ENCODE measurements at regions not wholly inside any gene's neighbourhood (a gene's known extent, or its start where the extent isn't known, plus 50 kb on each side); places are given as distances from the start of the nearest gene placed in this dataset.

DNA sequence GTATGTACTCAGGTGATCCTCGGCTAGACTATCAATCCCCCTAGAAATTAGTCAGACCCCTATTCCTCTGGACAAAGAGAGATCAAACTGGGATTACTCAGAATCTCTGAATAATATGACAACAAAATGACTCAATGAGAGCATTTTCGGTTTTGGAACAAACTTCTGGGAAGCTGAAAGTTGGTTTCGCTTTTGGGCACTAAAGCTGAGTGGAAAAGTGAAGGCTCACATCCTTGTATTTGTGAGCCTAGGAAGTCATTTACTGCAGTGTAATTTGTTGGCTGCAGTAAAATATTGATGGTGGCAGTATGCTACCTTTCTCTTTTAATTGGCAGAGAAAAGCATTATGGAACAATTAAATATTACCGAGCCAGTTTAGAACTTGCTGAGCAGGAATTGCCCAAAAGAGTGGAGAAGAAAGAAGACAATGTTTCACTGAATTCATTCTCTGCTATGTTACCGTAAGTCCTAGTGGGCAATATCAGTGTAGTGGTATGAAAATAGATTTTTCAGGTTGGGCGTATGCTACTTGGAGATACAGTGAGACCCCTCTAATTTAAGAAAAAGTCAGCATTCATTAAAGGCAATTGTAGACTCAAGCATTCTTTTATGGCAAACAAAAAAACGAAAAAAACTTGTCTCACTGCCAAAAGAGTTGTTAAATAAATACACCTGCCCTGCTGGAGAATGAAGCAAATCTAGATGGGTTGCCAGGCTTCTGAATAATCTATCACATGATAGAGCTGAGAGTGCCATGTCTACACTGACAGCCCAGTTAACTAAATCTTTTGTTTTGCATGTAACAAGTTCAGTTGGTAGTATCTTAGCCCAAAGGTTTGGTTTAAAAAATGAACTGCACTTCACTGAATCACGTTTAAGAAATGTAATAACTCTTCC, 69.6 kb downstream of the AGTR2 start:
- H3K27ac Mint-ChIP-seq = no peak overlapping the region
- Histone ChIP-seq H3K27ac (ENCODE audit: low read depth in 1 of 2, low read length in 2 of 2) (no peak overlapping the region), H3K4me1 (ENCODE audit: control insufficient read depth in 1 of 2, insufficient read depth in 2 of 2, low read length in 2 of 2) (no peaks in the 10 kb centered on the region), H3K4me2 (replicated peaks; ENCODE audit: extremely low read depth, low read length, poor library complexity, severe bottlenecking) (no peak overlapping the region), H3K79me2 (ENCODE audit: insufficient read depth, low read length) (no peaks in the 10 kb centered on the region), H4K20me1 (ENCODE audit: insufficient read depth, low read length) (no peaks in the 10 kb centered on the region), H3K4me3 (replicated peaks in 1 of 3; ENCODE audit: low read depth in 2 of 3, low read length in 3 of 3) (no peak overlapping the region), H2AFZ (ENCODE audit: insufficient read depth, low read depth, low read length, poor library complexity, severe bottlenecking) (no peak overlapping the region), H3K9ac (ENCODE audit: insufficient read depth, low read length, poor library complexity, severe bottlenecking) (no peak overlapping the region), H3K9me3 (replicated peaks in 1 of 2; ENCODE audit: control insufficient read depth in 1 of 2, insufficient read depth in 1 of 2, low read length in 2 of 2) (no peaks in the 10 kb centered on the region), H3K27me3 (ENCODE audit: control insufficient read depth in 2 of 2, insufficient read depth in 2 of 2, low read length in 2 of 2) (no peaks in the 10 kb centered on the region), H3K36me3 (replicated peaks in 1 of 2; ENCODE audit: control insufficient read depth in 1 of 2, insufficient read depth in 2 of 2, low read length in 2 of 2) (no peaks in the 10 kb centered on the region)
- TF ChIP-seq, protein P1, sequence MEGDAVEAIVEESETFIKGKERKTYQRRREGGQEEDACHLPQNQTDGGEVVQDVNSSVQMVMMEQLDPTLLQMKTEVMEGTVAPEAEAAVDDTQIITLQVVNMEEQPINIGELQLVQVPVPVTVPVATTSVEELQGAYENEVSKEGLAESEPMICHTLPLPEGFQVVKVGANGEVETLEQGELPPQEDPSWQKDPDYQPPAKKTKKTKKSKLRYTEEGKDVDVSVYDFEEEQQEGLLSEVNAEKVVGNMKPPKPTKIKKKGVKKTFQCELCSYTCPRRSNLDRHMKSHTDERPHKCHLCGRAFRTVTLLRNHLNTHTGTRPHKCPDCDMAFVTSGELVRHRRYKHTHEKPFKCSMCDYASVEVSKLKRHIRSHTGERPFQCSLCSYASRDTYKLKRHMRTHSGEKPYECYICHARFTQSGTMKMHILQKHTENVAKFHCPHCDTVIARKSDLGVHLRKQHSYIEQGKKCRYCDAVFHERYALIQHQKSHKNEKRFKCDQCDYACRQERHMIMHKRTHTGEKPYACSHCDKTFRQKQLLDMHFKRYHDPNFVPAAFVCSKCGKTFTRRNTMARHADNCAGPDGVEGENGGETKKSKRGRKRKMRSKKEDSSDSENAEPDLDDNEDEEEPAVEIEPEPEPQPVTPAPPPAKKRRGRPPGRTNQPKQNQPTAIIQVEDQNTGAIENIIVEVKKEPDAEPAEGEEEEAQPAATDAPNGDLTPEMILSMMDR (IDR thresholded peaks at IDR 0.05) = no peak
- DNase-seq = no peak
- intact Hi-C loops (cut with micrococcal nuclease) = no loop called here
- H3K4me3 Mint-ChIP-seq = no peak overlapping the region
- H3K36me3 Mint-ChIP-seq = no peaks in the 10 kb centered on the region
- peaks cover 0 to 7% (median 2%) of the 10 kb centered on the region in 7 donors for H3K9me3 Mint-ChIP-seq
- no peaks in the 10 kb centered on the region for H3K4me1 Mint-ChIP-seq
- WGBS (ENCODE audit: insufficient coverage) = no CpG with 5 or more reads among the region's 8 CpGs
- no peaks in the 10 kb centered on the region for H3K27me3 Mint-ChIP-seq (ENCODE audit: low read depth in 3 of 3)

DNA sequence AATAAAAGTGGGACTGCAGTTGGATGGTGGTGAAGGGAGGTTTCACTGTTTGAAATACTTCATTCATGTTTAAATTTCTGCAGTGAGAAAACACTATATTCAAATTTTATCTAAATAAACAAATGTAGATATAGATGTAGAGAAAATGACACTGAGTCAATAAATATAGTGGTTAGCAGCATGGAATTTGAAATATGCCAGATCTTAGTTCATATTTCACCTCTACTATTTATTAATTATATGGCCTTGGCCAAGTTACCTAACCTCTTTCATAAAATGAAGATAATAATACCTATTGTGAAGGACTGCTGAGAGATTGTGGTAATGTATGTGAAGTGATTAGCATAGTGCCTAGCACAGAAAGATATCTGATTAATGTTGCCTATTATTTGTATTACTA, 70.5 kb downstream of the AGTR2 start:
- H3K9ac ChIP-seq (ENCODE audit: insufficient read depth, low read length, poor library complexity, severe bottlenecking) = no peak overlapping the region
- no peaks in the 10 kb centered on the region for H3K79me2 ChIP-seq (ENCODE audit: insufficient read depth, low read length)
- no peak overlapping the region for H3K4me3 Mint-ChIP-seq
- H3K4me1 ChIP-seq (ENCODE audit: control insufficient read depth in 1 of 2, insufficient read depth in 2 of 2, low read length in 2 of 2) = no peaks in the 10 kb centered on the region
- intact Hi-C loops (cut with micrococcal nuclease) = no loop called here
- peaks cover 0 to 10% (median 2%) of the 10 kb centered on the region in 7 donors for H3K9me3 Mint-ChIP-seq
- no peak overlapping the region for H2AFZ ChIP-seq (ENCODE audit: insufficient read depth, low read depth, low read length, poor library complexity, severe bottlenecking)
- H3K9me3 ChIP-seq (replicated peaks in 1 of 2; ENCODE audit: control insufficient read depth in 1 of 2, insufficient read depth in 1 of 2, low read length in 2 of 2) = no peaks in the 10 kb centered on the region
- TF ChIP-seq, protein P1 (IDR thresholded peaks at IDR 0.05) = no peak
- DNase-seq = no peak
- H3K36me3 Mint-ChIP-seq = no peaks in the 10 kb centered on the region
- H3K4me2 ChIP-seq (replicated peaks; ENCODE audit: extremely low read depth, low read length, poor library complexity, severe bottlenecking) = no peak overlapping the region
- H3K27ac ChIP-seq (ENCODE audit: low read depth in 1 of 2, low read length in 2 of 2) = no peak overlapping the region
- H3K4me3 ChIP-seq (replicated peaks in 1 of 3; ENCODE audit: low read depth in 2 of 3, low read length in 3 of 3) = no peak overlapping the region
- no peaks in the 10 kb centered on the region for H3K4me1 Mint-ChIP-seq
- H3K36me3 ChIP-seq (replicated peaks in 1 of 2; ENCODE audit: control insufficient read depth in 1 of 2, insufficient read depth in 2 of 2, low read length in 2 of 2) = no peaks in the 10 kb centered on the region
- no peaks in the 10 kb centered on the region for H3K27me3 ChIP-seq (ENCODE audit: control insufficient read depth in 2 of 2, insufficient read depth in 2 of 2, low read length in 2 of 2)
- no peak overlapping the region for H3K27ac Mint-ChIP-seq
- no peaks in the 10 kb centered on the region for H3K27me3 Mint-ChIP-seq (ENCODE audit: low read depth in 3 of 3)
- H4K20me1 ChIP-seq (ENCODE audit: insufficient read depth, low read length) = no peaks in the 10 kb centered on the region

Measured in CD14-positive monocyte (primary cell).